Psoas muscle (tissue), 7 donors: ENCODE measurements at regions not wholly inside any gene's neighbourhood (a gene's known extent, or its start where the extent isn't known, plus 50 kb on each side); places are given as distances from the start of the nearest gene placed in this dataset.

Experiments used
- ATAC-seq, 4 donors: fragments of 200-7000 bp; cut with Tn5 transposase; one replicate each; pipeline ENCODE4 v1.9.1; 2020; ENCODE audit warnings: moderate library complexity in 3 of 4, mild to moderate bottlenecking in 2 of 4
- DNase-seq, 2 donors: peaks; one replicate each; pipeline ENCODE4 v3.0.0-alpha.2; 2020
- H3K27ac ChIP-seq: fragments of 200-600 bp; one replicate; pipeline ENCODE4 v1.8.0; 2022
- H3K27me3 ChIP-seq, 3 donors: fragments of 200-600 bp in 1 of 3; one replicate each; pipeline versions ENCODE4 v1.6.1 to v1.8.0; 2013 to 2022; ENCODE audit warnings: low read length in 2 of 3, mild to moderate bottlenecking in 2 of 3, moderate library complexity in 1 of 3; ENCODE audit not compliant: insufficient read depth in 3 of 3
- H3K36me3 ChIP-seq, 2 donors: fragments of 200-600 bp in 1 of 2; one replicate each; pipeline versions ENCODE4 v1.6.1 to v1.8.0; 2013 to 2022; ENCODE audit warnings: low read depth in 1 of 2, mild to moderate bottlenecking in 1 of 2, moderate library complexity in 1 of 2; ENCODE audit not compliant: insufficient read depth in 1 of 2
- H3K4me1 ChIP-seq: fragments of 200-600 bp; one replicate; pipeline ENCODE4 v1.8.0; 2022
- H3K4me3 ChIP-seq: fragments of 200-600 bp; one replicate; pipeline ENCODE4 v1.8.0; 2022; ENCODE audit warnings: mild to moderate bottlenecking
- H3K9me3 ChIP-seq: fragments of 200-600 bp; one replicate; pipeline ENCODE4 v1.8.0; 2022
- WGBS, 3 donors: extraction: QIAGEN DNeasy Blood & Tissue Kit; methylation state at CpG; one replicate each; pipeline versions ENCODE4 v1.1.6 to v1.1.7; 2013; 5-methylcytosine and 5-hydroxymethylcytosine counted together
- intact Hi-C, 2 donors: fragments of 100-400 bp; cut with DNase I; formaldehyde crosslinking; loops; one replicate each; pipeline versions ENCODE4 v1.11.0 to v1.14.2; 2022
- TF ChIP-seq, protein P1 (sequence below): fragments of 200-600 bp; IDR thresholded peaks from one replicate; pipeline ENCODE4 v1.8.0; 2022; ENCODE audit warnings: antibody characterized with exemption
- donor health status: healthy with polysubstance abuse.
- donor health status: DM: no; HTN: no; CAD: no; lungs with moderate emphysema.
- donor health status: Bipolar disorder and iron deficiency.
- donor health status: healthy.
- donor health status: DM: yes; HTN: yes; CAD: no.
- donor health status: DM: no; HTN: no; CAD: no.
- donor health status: DM: yes; HTN: yes; CAD: no.

DNA sequence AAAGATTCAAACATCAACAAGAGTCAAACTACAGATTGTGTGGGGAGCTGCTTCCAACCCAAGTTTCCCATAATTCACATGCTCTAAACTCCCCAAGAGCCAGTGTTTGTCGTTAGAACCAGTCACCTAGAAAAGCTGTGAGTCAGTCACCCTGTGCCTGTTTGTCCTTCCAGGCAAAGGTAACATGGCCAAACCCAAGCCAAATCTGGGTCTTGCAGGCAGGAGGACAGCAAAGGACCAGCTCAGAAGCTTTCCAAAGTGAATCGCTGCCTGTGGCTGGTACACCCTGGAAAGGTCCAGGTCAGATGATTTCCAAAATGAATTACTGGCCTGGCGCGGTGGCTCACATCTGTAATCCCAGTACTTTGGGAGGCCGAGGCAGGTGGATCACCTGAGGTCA lies 251.5 kb downstream of the FAM43A start:
- H3K4me1 ChIP-seq = peaks cover 4% of the 10 kb centered on the region
- ATAC-seq = no peak
- intact Hi-C loops = no loop called here

DNA sequence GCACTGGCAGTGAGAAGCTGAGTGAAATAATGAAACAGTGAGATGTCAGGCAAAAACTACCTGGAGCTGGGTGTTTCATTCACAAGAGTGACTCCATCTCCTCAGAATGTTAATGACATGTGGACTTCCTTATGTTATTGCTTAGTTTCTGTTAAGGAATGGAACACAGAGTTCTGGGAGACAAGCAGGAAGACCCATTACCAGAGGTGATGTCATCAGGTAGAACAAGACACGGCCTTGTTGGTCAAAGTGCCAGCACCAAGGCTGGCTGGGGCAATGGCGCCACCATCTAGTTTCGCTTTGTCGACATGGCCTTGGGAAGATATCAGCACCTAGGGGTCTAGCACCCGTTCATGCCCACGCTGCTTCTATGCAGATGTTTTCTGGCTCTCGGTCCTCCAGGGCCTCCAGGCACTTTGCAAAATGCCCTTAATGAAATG lies 252.2 kb downstream of the FAM43A start:
- ATAC-seq = peak in 1 of 4 donors; percentile 21
- TF ChIP-seq, protein P1, sequence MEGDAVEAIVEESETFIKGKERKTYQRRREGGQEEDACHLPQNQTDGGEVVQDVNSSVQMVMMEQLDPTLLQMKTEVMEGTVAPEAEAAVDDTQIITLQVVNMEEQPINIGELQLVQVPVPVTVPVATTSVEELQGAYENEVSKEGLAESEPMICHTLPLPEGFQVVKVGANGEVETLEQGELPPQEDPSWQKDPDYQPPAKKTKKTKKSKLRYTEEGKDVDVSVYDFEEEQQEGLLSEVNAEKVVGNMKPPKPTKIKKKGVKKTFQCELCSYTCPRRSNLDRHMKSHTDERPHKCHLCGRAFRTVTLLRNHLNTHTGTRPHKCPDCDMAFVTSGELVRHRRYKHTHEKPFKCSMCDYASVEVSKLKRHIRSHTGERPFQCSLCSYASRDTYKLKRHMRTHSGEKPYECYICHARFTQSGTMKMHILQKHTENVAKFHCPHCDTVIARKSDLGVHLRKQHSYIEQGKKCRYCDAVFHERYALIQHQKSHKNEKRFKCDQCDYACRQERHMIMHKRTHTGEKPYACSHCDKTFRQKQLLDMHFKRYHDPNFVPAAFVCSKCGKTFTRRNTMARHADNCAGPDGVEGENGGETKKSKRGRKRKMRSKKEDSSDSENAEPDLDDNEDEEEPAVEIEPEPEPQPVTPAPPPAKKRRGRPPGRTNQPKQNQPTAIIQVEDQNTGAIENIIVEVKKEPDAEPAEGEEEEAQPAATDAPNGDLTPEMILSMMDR = no peak
- Histone ChIP-seq H3K4me1 (peaks cover 4% of the 10 kb centered on the region), H3K9me3 (no peaks in the 10 kb centered on the region), H3K36me3 (no peaks in the 10 kb centered on the region), H3K27me3 (peaks cover 0 to 3% (median 0%) of the 10 kb centered on the region in 3 donors), H3K4me3 (no peak overlapping the region), H3K27ac (no peak overlapping the region)
- 91 to 93% (median 93%) methylated on average over 7 of the region's 7 CpGs for WGBS, 3 donors
- intact Hi-C loops = no loop called here
- DNase-seq = no peak

More for the DNA sequence above, 251.5 kb downstream of the FAM43A start:
- Histone ChIP-seq H3K9me3 (no peaks in the 10 kb centered on the region), H3K27ac (no peak overlapping the region), H3K27me3 (peaks cover 0 to 3% (median 0%) of the 10 kb centered on the region in 3 donors), H3K4me3 (no peak overlapping the region), H3K36me3 (no peaks in the 10 kb centered on the region)
- DNase-seq = no peak
- TF ChIP-seq, protein P1 = no peak
- 77 to 93% (median 91%) methylated on average over 5 of the region's 5 CpGs for WGBS, 3 donors

DNA sequence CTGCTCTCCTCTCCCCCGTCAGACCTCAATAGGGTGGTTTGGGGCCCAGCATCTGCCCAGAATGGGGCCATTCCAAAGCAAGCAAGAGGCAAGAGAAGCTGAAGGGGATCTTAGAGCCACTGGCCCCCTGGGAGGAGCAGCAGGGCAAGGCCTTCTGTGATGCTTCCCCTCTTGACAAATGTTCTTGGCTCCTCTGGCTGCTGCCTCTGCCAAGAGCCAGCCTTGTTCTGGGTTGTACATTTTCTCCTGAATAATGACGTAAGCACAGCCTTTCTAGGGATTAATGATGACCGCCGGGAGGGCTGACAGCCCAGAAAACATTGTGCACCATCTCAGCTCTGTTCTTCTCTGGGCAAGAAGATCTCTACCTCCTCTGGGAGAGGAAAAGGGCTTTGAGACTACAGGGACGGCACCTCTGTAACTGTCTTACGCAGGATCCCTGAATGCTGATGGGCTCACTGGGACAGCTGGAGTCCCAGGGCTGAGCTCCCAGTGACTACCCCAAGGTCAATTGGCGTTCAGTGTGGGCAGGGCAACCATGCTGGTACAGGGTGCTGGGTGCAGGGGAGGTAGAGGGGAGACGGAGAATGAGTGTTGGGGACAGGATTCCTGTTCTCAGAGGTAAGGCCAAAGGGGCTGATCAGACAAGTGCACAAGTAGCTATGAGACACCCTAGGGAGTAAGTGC lies 253.3 kb downstream of the FAM43A start:
- H3K4me1 ChIP-seq = peaks cover 4% of the 10 kb centered on the region
- intact Hi-C loops = no loop called here
- no peaks in the 10 kb centered on the region for H3K36me3 ChIP-seq
- ATAC-seq (peak in 3 of 4 donors; percentile 53 to 83 (median 53)), DNase-seq (peak; percentile 43 to 73)
- H3K4me3 ChIP-seq = no peak overlapping the region
- no peak overlapping the region for H3K27ac ChIP-seq
- no peaks in the 10 kb centered on the region for H3K27me3 ChIP-seq
- no peaks in the 10 kb centered on the region for H3K9me3 ChIP-seq
- TF ChIP-seq, protein P1 = no peak
- 51 to 55% (median 54%) methylated on average over 8 of the region's 8 CpGs for WGBS, 3 donors

DNA sequence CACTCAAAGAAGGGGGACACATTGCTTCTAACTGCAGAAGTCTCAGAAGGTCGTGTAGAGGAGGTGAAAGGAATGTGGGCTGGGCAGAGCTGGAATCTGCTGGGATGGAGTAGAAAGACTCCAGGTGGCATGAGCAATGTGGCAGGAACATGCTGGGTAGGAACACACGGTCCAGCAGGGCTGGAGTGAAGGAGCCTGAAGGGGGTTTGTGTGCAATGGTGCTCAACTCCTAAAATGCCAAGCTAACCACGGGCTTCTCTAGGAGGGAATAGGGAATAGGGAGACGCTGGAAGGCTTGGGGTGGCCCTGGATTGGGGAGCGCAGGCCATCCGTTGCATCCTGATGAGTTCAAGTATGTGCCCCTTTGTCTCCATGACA lies 253.8 kb downstream of the FAM43A start:
- TF ChIP-seq, protein P1 = no peak
- Histone ChIP-seq H3K27ac (no peak overlapping the region), H3K27me3 (no peaks in the 10 kb centered on the region), H3K4me3 (no peak overlapping the region), H3K4me1 (peaks cover 4% of the 10 kb centered on the region), H3K36me3 (no peaks in the 10 kb centered on the region), H3K9me3 (no peaks in the 10 kb centered on the region)
- ATAC-seq (no peak), DNase-seq (no peak)
- intact Hi-C loops = no loop called here
- 84 to 91% (median 89%) methylated on average over 6 of the region's 6 CpGs for WGBS, 3 donors
